ENCODE measurements at regions not wholly inside any gene's neighbourhood (a gene's known extent, or its start where the extent isn't known, plus 50 kb on each side); places are given as distances from the start of the nearest gene placed in this dataset.

- Histone ChIP-seq H3K27ac (ENCODE audit: low read depth, low read length) (no peak overlapping the region), H3K9me2 (replicated peaks; ENCODE audit: control insufficient read depth, low read length) (no peaks in the 10 kb centered on the region), H3K4me1 (ENCODE audit: control insufficient read depth, low read length) (no peaks in the 10 kb centered on the region), H3K27me3 (ENCODE audit: control insufficient read depth, low read length) (0 out of 2 replicates have a peak, but pooled peaks cover 3% of the 10 kb centered on the region), H3K4me3 (ENCODE audit: low read length) (no peak overlapping the region), H3K9me3 (ENCODE audit: control insufficient read depth, insufficient read depth, low read length) (no peaks in the 10 kb centered on the region), H3F3A (ENCODE audit: control insufficient read depth, insufficient read depth) (no peaks in the 10 kb centered on the region), H3K4me2 (ENCODE audit: low read length) (no peak overlapping the region), H3K36me3 (ENCODE audit: control insufficient read depth, low read length) (no peaks in the 10 kb centered on the region), H3K79me2 (ENCODE audit: control insufficient read depth, low read length) (no peaks in the 10 kb centered on the region), H4K20me1 (ENCODE audit: control insufficient read depth, insufficient read depth, low read depth, low read length) (no peaks in the 10 kb centered on the region)
- no peak for TF ChIP-seq CTCF (IDR thresholded peaks at IDR 0.05; ENCODE audit: low read depth, low read length, poor library complexity, severe bottlenecking)
- TF ChIP-seq EZH2phosphoT487 (IDR thresholded peaks at IDR 0.05; ENCODE audit: borderline replicate concordance, low read length): no peak
These were observed 128.4 kb downstream of the HAPSTR1 start for GRCh38 chr16:9219813-9220212.

GRCh38 chr16:9225527-9226316 is 134.3 kb downstream of the HAPSTR1 start:
- no peaks in the 10 kb centered on the region for H3K9me3 ChIP-seq (ENCODE audit: control insufficient read depth, insufficient read depth, low read length)
- no peak overlapping the region for H3K4me3 ChIP-seq (ENCODE audit: low read length)
- no peaks in the 10 kb centered on the region for H4K20me1 ChIP-seq (ENCODE audit: control insufficient read depth, insufficient read depth, low read depth, low read length)
- H3K36me3 ChIP-seq (ENCODE audit: control insufficient read depth, low read length): no peaks in the 10 kb centered on the region
- TF ChIP-seq CTCF (IDR thresholded peaks at IDR 0.05; ENCODE audit: low read depth, low read length, poor library complexity, severe bottlenecking): peak; percentile 53
- no peak for TF ChIP-seq EZH2phosphoT487 (IDR thresholded peaks at IDR 0.05; ENCODE audit: borderline replicate concordance, low read length)
- no peaks in the 10 kb centered on the region for H3K27me3 ChIP-seq (ENCODE audit: control insufficient read depth, low read length)
- no peaks in the 10 kb centered on the region for H3K4me1 ChIP-seq (ENCODE audit: control insufficient read depth, low read length)
- H3K4me2 ChIP-seq (ENCODE audit: low read length): no peak overlapping the region
- H3F3A ChIP-seq (ENCODE audit: control insufficient read depth, insufficient read depth): no peaks in the 10 kb centered on the region
- no peaks in the 10 kb centered on the region for H3K79me2 ChIP-seq (ENCODE audit: control insufficient read depth, low read length)
- H3K27ac ChIP-seq (ENCODE audit: low read depth, low read length): no peak overlapping the region
- H3K9me2 ChIP-seq (replicated peaks; ENCODE audit: control insufficient read depth, low read length): no peaks in the 10 kb centered on the region

- Histone ChIP-seq H3K27ac (ENCODE audit: low read depth, low read length) (no peak overlapping the region), H3K4me2 (ENCODE audit: low read length) (no peak overlapping the region), H3K79me2 (ENCODE audit: control insufficient read depth, low read length) (no peaks in the 10 kb centered on the region), H3K9me2 (replicated peaks; ENCODE audit: control insufficient read depth, low read length) (no peaks in the 10 kb centered on the region), H3K27me3 (ENCODE audit: control insufficient read depth, low read length) (no peaks in the 10 kb centered on the region), H3K9me3 (ENCODE audit: control insufficient read depth, insufficient read depth, low read length) (no peaks in the 10 kb centered on the region), H3K4me3 (ENCODE audit: low read length) (no peak overlapping the region), H3K36me3 (ENCODE audit: control insufficient read depth, low read length) (no peaks in the 10 kb centered on the region), H4K20me1 (ENCODE audit: control insufficient read depth, insufficient read depth, low read depth, low read length) (no peaks in the 10 kb centered on the region), H3K4me1 (ENCODE audit: control insufficient read depth, low read length) (no peaks in the 10 kb centered on the region), H3F3A (ENCODE audit: control insufficient read depth, insufficient read depth) (no peaks in the 10 kb centered on the region)
- TF ChIP-seq EZH2phosphoT487 (IDR thresholded peaks at IDR 0.05; ENCODE audit: borderline replicate concordance, low read length) (no peak), CTCF (IDR thresholded peaks at IDR 0.05; ENCODE audit: low read depth, low read length, poor library complexity, severe bottlenecking) (no peak)
These were observed 135.5 kb downstream of the HAPSTR1 start for GRCh38 chr16:9226924-9227323.

All from DOHH2 (cell line).